ENCODE measurements at regions not wholly inside any gene's neighbourhood (a gene's known extent, or its start where the extent isn't known, plus 50 kb on each side); places are given as distances from the start of the nearest gene placed in this dataset.
"Not testable (repeated sequence)": the region's sequence is repeated elsewhere in the genome, so short reads cannot be mapped to it uniquely, and the experiment has no call there.

DNA sequence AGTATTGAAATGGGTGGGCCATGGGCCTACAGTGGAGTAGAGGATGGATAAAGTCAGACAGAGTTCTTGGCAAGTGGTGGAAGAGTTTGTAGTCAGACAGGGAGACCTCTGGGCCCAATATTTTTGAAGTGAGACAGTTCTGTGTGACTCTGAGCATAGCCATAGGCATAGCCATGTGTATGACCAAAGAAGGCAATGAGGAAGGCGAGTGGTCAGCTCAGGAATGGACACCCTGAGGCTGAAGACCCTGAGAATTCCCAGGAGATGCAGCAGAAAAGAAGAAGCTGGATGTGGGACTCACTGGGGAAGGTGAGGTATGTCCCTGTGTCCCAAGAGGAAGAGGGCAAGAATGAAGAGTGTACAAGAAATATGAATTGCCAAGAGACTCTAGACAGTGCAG is 210.6 kb upstream of the IRF2BP2 start:
- H3K4me3 ChIP-seq (ENCODE audit: control insufficient read depth in 2 of 3, extremely low read depth in 1 of 3, insufficient read depth in 2 of 3, low read depth in 1 of 3, low read length in 3 of 3) = no peak overlapping the region
- dilution Hi-C loops (cut with MboI; ENCODE audit: extremely low pct_ligation_motif_present, low sequenced_read_pairs) = no loop called here
- no peak overlapping the region for H3K9ac ChIP-seq (ENCODE audit: control insufficient read depth, extremely low read depth, insufficient read depth, low read length)
- DNase-seq (ENCODE audit: low read depth, low spot score) (no peak), FAIRE-seq (no peak)
- no peaks in the 10 kb centered on the region for H3K9me3 ChIP-seq (ENCODE audit: control insufficient read depth, low read depth, low read length)
- no peaks in the 10 kb centered on the region for H3K36me3 ChIP-seq (ENCODE audit: control insufficient read depth in 2 of 2, extremely low read depth in 1 of 2, insufficient read depth in 2 of 2, low read length in 2 of 2)
- H3K79me2 ChIP-seq (ENCODE audit: control insufficient read depth, insufficient read depth, low read length) = no peaks in the 10 kb centered on the region
- no peak overlapping the region for H3K4me2 ChIP-seq (ENCODE audit: control insufficient read depth, extremely low read depth, insufficient read depth, low read depth, low read length)
- H3K4me1 ChIP-seq (ENCODE audit: control insufficient read depth, extremely low read depth, insufficient read depth, low read length) = peaks cover 7% of the 10 kb centered on the region
- no peak overlapping the region for H2AFZ ChIP-seq (ENCODE audit: control insufficient read depth, low read length)
- no peaks in the 10 kb centered on the region for H3K9me1 ChIP-seq (ENCODE audit: control insufficient read depth, extremely low read depth, insufficient read depth, low read length)
- no peak overlapping the region for H3K27ac ChIP-seq (ENCODE audit: control insufficient read depth, insufficient read depth, low read length)
- no peaks in the 10 kb centered on the region for H4K20me1 ChIP-seq (ENCODE audit: control insufficient read depth, extremely low read depth, insufficient read depth, low read length)
- no peaks in the 10 kb centered on the region for H3K27me3 ChIP-seq (ENCODE audit: control insufficient read depth, extremely low read depth, insufficient read depth, low read length)
- TF ChIP-seq, protein P1, sequence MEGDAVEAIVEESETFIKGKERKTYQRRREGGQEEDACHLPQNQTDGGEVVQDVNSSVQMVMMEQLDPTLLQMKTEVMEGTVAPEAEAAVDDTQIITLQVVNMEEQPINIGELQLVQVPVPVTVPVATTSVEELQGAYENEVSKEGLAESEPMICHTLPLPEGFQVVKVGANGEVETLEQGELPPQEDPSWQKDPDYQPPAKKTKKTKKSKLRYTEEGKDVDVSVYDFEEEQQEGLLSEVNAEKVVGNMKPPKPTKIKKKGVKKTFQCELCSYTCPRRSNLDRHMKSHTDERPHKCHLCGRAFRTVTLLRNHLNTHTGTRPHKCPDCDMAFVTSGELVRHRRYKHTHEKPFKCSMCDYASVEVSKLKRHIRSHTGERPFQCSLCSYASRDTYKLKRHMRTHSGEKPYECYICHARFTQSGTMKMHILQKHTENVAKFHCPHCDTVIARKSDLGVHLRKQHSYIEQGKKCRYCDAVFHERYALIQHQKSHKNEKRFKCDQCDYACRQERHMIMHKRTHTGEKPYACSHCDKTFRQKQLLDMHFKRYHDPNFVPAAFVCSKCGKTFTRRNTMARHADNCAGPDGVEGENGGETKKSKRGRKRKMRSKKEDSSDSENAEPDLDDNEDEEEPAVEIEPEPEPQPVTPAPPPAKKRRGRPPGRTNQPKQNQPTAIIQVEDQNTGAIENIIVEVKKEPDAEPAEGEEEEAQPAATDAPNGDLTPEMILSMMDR (optimal IDR thresholded peaks at IDR 0.05 in 1 of 3, IDR thresholded peaks at IDR 0.05 in 1 of 3, conservative IDR thresholded peaks at IDR 0.05 in 1 of 3; ENCODE audit: extremely low read depth in 1 of 3, insufficient read depth in 2 of 3, low read length in 3 of 3) = no peak
- TF ChIP-seq EZH2 (IDR thresholded peaks at IDR 0.05; ENCODE audit: low read length) = no peak

DNA sequence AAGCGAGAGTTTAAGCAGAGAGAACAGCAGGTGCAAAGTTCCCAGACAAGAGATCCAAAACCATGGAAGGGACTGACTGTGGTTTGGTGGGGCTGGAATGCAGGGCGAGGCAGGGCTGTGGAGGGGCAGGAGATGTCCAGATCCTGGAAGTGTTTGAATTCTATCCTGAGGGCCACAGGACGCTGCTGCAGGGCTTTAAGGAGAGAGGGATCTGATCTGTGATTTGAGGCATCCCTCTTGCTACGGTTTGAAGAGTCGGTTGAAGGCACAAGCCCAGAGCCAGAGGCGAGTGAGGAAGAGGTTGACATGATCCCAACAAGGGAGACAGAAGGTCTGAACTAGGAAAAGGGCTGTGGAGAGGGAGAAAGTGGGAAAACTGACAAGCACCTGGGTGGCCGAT is 209.9 kb upstream of the IRF2BP2 start:
- dilution Hi-C loops (cut with MboI; ENCODE audit: extremely low pct_ligation_motif_present, low sequenced_read_pairs); FAIRE-seq: not testable (repeated sequence)

DNA sequence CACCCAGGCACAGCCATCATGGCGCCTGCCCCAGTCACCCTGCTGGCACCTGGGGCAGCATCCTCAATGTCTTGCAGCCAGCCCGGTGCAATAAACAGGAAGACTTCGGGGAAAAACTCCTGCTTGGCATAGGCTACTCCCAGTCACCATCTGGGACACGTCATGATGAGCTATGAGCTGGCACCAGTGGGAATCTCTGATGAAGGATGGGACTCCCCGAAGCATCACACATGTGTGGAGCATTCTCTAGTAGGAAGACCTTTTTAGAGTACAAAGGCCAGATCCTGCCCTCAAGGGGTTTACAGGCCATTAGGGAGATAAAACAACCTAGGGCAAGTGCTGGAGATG is 208.0 kb upstream of the IRF2BP2 start:
- H3K9me1 ChIP-seq (ENCODE audit: control insufficient read depth, extremely low read depth, insufficient read depth, low read length); H3K79me2 ChIP-seq (ENCODE audit: control insufficient read depth, insufficient read depth, low read length); H3K4me3 ChIP-seq (ENCODE audit: control insufficient read depth in 2 of 3, extremely low read depth in 1 of 3, insufficient read depth in 2 of 3, low read depth in 1 of 3, low read length in 3 of 3); H3K4me2 ChIP-seq (ENCODE audit: control insufficient read depth, extremely low read depth, insufficient read depth, low read depth, low read length); DNase-seq (ENCODE audit: low read depth, low spot score); H3K27ac ChIP-seq (ENCODE audit: control insufficient read depth, insufficient read depth, low read length); FAIRE-seq; H2AFZ ChIP-seq (ENCODE audit: control insufficient read depth, low read length); dilution Hi-C loops (cut with MboI; ENCODE audit: extremely low pct_ligation_motif_present, low sequenced_read_pairs); H3K4me1 ChIP-seq (ENCODE audit: control insufficient read depth, extremely low read depth, insufficient read depth, low read length); H3K9ac ChIP-seq (ENCODE audit: control insufficient read depth, extremely low read depth, insufficient read depth, low read length); H3K27me3 ChIP-seq (ENCODE audit: control insufficient read depth, extremely low read depth, insufficient read depth, low read length); H3K36me3 ChIP-seq (ENCODE audit: control insufficient read depth in 2 of 2, extremely low read depth in 1 of 2, insufficient read depth in 2 of 2, low read length in 2 of 2); H4K20me1 ChIP-seq (ENCODE audit: control insufficient read depth, extremely low read depth, insufficient read depth, low read length); H3K9me3 ChIP-seq (ENCODE audit: control insufficient read depth, low read depth, low read length): not testable (repeated sequence)

More for the DNA sequence above, 209.9 kb upstream of the IRF2BP2 start:
- DNase-seq (ENCODE audit: low read depth, low spot score); H3K4me3 ChIP-seq (ENCODE audit: control insufficient read depth in 2 of 3, extremely low read depth in 1 of 3, insufficient read depth in 2 of 3, low read depth in 1 of 3, low read length in 3 of 3); H3K9ac ChIP-seq (ENCODE audit: control insufficient read depth, extremely low read depth, insufficient read depth, low read length); H3K4me1 ChIP-seq (ENCODE audit: control insufficient read depth, extremely low read depth, insufficient read depth, low read length); H3K4me2 ChIP-seq (ENCODE audit: control insufficient read depth, extremely low read depth, insufficient read depth, low read depth, low read length); H3K27ac ChIP-seq (ENCODE audit: control insufficient read depth, insufficient read depth, low read length); H3K79me2 ChIP-seq (ENCODE audit: control insufficient read depth, insufficient read depth, low read length); H3K36me3 ChIP-seq (ENCODE audit: control insufficient read depth in 2 of 2, extremely low read depth in 1 of 2, insufficient read depth in 2 of 2, low read length in 2 of 2); H3K9me1 ChIP-seq (ENCODE audit: control insufficient read depth, extremely low read depth, insufficient read depth, low read length); H2AFZ ChIP-seq (ENCODE audit: control insufficient read depth, low read length); H4K20me1 ChIP-seq (ENCODE audit: control insufficient read depth, extremely low read depth, insufficient read depth, low read length); H3K27me3 ChIP-seq (ENCODE audit: control insufficient read depth, extremely low read depth, insufficient read depth, low read length); H3K9me3 ChIP-seq (ENCODE audit: control insufficient read depth, low read depth, low read length): not testable (repeated sequence)

DNA sequence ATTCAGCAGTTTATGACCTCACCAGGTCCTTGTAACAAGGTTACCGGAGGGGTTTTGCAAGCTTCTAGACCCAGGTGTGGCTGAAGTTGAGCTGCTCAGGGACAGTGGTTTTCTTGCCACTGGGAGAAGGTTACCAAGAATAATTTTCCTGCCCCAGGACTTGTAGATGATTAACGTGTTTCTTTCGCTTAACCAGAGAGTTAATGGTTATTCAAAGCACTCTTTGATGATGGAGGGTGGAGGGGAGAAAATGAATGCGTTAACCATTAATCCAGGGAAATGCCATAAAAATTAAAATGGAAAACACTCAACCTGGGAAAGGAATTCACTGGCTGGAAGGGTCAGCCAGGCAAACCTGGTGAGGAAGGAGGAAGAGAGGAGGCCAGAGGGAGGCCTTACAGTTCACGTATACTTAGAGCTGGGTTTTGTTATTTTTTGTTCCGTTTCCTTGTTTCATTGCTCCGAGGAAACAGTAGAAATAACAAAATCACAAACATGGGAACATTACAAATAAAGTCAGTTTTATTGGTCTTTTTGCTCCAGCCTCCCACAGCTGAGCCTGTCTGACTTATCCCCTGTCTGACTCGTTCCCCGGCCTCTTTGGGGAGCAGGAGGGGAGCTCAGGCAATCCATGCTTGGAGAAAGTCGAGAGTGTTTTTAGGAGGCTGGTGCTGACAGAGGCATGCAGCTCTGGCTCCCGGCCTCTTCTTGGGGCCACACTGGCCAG is 207.5 kb upstream of the IRF2BP2 start:
- DNase-seq (ENCODE audit: low read depth, low spot score); H3K79me2 ChIP-seq (ENCODE audit: control insufficient read depth, insufficient read depth, low read length); H3K27ac ChIP-seq (ENCODE audit: control insufficient read depth, insufficient read depth, low read length); H3K4me2 ChIP-seq (ENCODE audit: control insufficient read depth, extremely low read depth, insufficient read depth, low read depth, low read length); H3K27me3 ChIP-seq (ENCODE audit: control insufficient read depth, extremely low read depth, insufficient read depth, low read length); FAIRE-seq; H3K9me3 ChIP-seq (ENCODE audit: control insufficient read depth, low read depth, low read length); H3K4me3 ChIP-seq (ENCODE audit: control insufficient read depth in 2 of 3, extremely low read depth in 1 of 3, insufficient read depth in 2 of 3, low read depth in 1 of 3, low read length in 3 of 3); H2AFZ ChIP-seq (ENCODE audit: control insufficient read depth, low read length); H3K9ac ChIP-seq (ENCODE audit: control insufficient read depth, extremely low read depth, insufficient read depth, low read length); H3K36me3 ChIP-seq (ENCODE audit: control insufficient read depth in 2 of 2, extremely low read depth in 1 of 2, insufficient read depth in 2 of 2, low read length in 2 of 2); dilution Hi-C loops (cut with MboI; ENCODE audit: extremely low pct_ligation_motif_present, low sequenced_read_pairs); H3K4me1 ChIP-seq (ENCODE audit: control insufficient read depth, extremely low read depth, insufficient read depth, low read length); H3K9me1 ChIP-seq (ENCODE audit: control insufficient read depth, extremely low read depth, insufficient read depth, low read length); H4K20me1 ChIP-seq (ENCODE audit: control insufficient read depth, extremely low read depth, insufficient read depth, low read length): not testable (repeated sequence)
